ENCODE measurements at regions not wholly inside any gene's neighbourhood (a gene's known extent, or its start where the extent isn't known, plus 50 kb on each side); places are given as distances from the start of the nearest gene placed in this dataset.

GRCh38 chr12:71208053-71208685 is 50.4 kb upstream of the TSPAN8 start:
- TF ChIP-seq CTCF (IDR thresholded peaks at IDR 0.05; ENCODE audit: low read depth, low read length) = no peak
- no peaks in the 10 kb centered on the region for H3K27me3 ChIP-seq
- no peak overlapping the region for H3K4me3 ChIP-seq
- no peaks in the 10 kb centered on the region for H3K9me3 ChIP-seq (ENCODE audit: low read depth)
- H3K36me3 ChIP-seq = no peaks in the 10 kb centered on the region
- no peak overlapping the region for H3K27ac ChIP-seq
- DNase-seq (ENCODE audit: low read depth in 1 of 2, low spot score in 1 of 2) = no peak
- no peaks in the 10 kb centered on the region for H3K4me1 ChIP-seq (ENCODE audit: low read depth)
